H1 (cell line): ENCODE measurements at regions not wholly inside any gene's neighbourhood (a gene's known extent, or its start where the extent isn't known, plus 50 kb on each side); places are given as distances from the start of the nearest gene placed in this dataset.

Experiments
- CTCF ChIA-PET: fragments of 300-600 bp; sonication (Branson Sonifier 250); formaldehyde crosslinking; loops from one replicate; lab custom pipeline; 2021; ENCODE audit not compliant: partially characterized antibody; lab: Charles Lee
- POLR2A ChIA-PET: fragments of 300-600 bp; sonication (Branson Sonifier 250); formaldehyde crosslinking; loops from one replicate; lab custom pipeline; 2021; ENCODE audit warnings: inconsistent platforms; ENCODE audit not compliant: partially characterized antibody; lab: Charles Lee
- DNase-seq, 2 experiments: peaks; one replicate each; pipeline versions ENCODE4 v3.0.0 to v3.0.0-alpha.2; 2010 to 2022; ENCODE audit warnings: low spot score in 2 of 2, low read depth in 1 of 2, mixed read lengths in 1 of 2
- FAIRE-seq: peaks from 2 replicates; lab custom pipeline; 2011; peaks lifted over from hg19 to GRCh38; lab: Jason Lieb, UNC
- H2AFZ ChIP-seq: 2 replicates; pipeline ENCODE4 v1.8.1; 2012; ENCODE audit warnings: low read length, inconsistent platforms
- H2AK5ac ChIP-seq: 2 replicates; pipeline ENCODE4 v1.6.1; 2013; ENCODE audit warnings: low read depth, low read length
- H2BK120ac ChIP-seq: replicated peaks from 2 replicates; pipeline ENCODE3; 2013; ENCODE audit warnings: low read depth, low read length, inconsistent platforms
- H2BK12ac ChIP-seq: 2 replicates; pipeline ENCODE4 v1.6.1; 2013; ENCODE audit warnings: low read depth, low read length
- H2BK15ac ChIP-seq: 2 replicates; pipeline ENCODE4 v1.6.1; 2013; ENCODE audit warnings: low read length
- H2BK20ac ChIP-seq: 2 replicates; pipeline ENCODE4 v1.6.1; 2013; ENCODE audit warnings: low read length
- H2BK5ac ChIP-seq: 2 replicates; pipeline ENCODE4 v1.6.1; 2013; ENCODE audit warnings: low read depth, low read length
- H3K14ac ChIP-seq: 2 replicates; pipeline ENCODE4 v1.6.1; 2013; ENCODE audit warnings: inconsistent platforms; ENCODE audit not compliant: insufficient read length
- H3K18ac ChIP-seq: 2 replicates; pipeline ENCODE4 v1.6.1; 2013; ENCODE audit warnings: low read length; ENCODE audit errors: extremely low read depth
- H3K23ac ChIP-seq: 2 replicates; pipeline ENCODE4 v1.6.1; 2013; ENCODE audit warnings: inconsistent platforms; ENCODE audit not compliant: insufficient read length
- H3K23me2 ChIP-seq: 2 replicates; pipeline ENCODE4 v1.6.1; 2013; ENCODE audit warnings: low read depth, low read length
- H3K27ac ChIP-seq: 2 replicates; pipeline ENCODE4 v1.6.1; 2011; ENCODE audit warnings: low read depth, low read length, inconsistent platforms
- H3K27me3 ChIP-seq, 4 experiments: replicated peaks in 1 of 4; 1 replicate in 1 of 4; 2 replicates in 3 of 4; pipeline versions ENCODE4 v1.6.1 to v1.8.1; 2011 to 2013; ENCODE audit warnings: low read length in 3 of 4, mild to moderate bottlenecking in 3 of 4, inconsistent platforms in 2 of 4, mixed read lengths in 2 of 4, moderate library complexity in 1 of 4; ENCODE audit not compliant: control insufficient read depth in 3 of 4, insufficient read depth in 3 of 4; ENCODE audit errors: extremely low read depth in 1 of 4
- H3K36me3 ChIP-seq, 4 experiments: 2 replicates each; pipeline versions ENCODE4 v1.6.1 to v1.8.1; 2011 to 2013; ENCODE audit warnings: mild to moderate bottlenecking in 4 of 4, low read length in 3 of 4, moderate library complexity in 2 of 4, control low read depth in 1 of 4, inconsistent platforms in 1 of 4; ENCODE audit not compliant: insufficient read depth in 4 of 4, control insufficient read depth in 2 of 4
- H3K4ac ChIP-seq: replicated peaks from 2 replicates; pipeline ENCODE3; 2013; ENCODE audit warnings: low read length, low read depth, mixed read lengths, inconsistent platforms; ENCODE audit not compliant: insufficient read length
- H3K4me1 ChIP-seq, 4 experiments: replicated peaks in 1 of 4; 1 replicate in 1 of 4; 2 replicates in 3 of 4; pipeline versions ENCODE4 v1.6.1 to v1.8.1; 2011 to 2013; ENCODE audit warnings: low read length in 3 of 4, inconsistent platforms in 2 of 4, mixed read lengths in 1 of 4; ENCODE audit not compliant: insufficient read depth in 4 of 4, control insufficient read depth in 3 of 4
- H3K4me2 ChIP-seq, 2 experiments: 2 replicates each; pipeline versions ENCODE4 v1.6.1 to v1.8.1; 2011 to 2013; ENCODE audit warnings: low read depth in 2 of 2, low read length in 2 of 2, control low read depth in 1 of 2, inconsistent platforms in 1 of 2, mild to moderate bottlenecking in 1 of 2; ENCODE audit not compliant: insufficient read depth in 1 of 2
- H3K4me3 ChIP-seq, 4 experiments: fragments of 200-600, 300-600 bp in 1 of 4; sonication (generic), shearing (Covaris generic), sonication (Bioruptor Twin) in 1 of 4; 2 replicates each; pipeline versions ENCODE4 v1.5.1 to v1.8.1; 2011 to 2016; ENCODE audit warnings: low read length in 4 of 4, low read depth in 3 of 4, control low read depth in 2 of 4, inconsistent platforms in 2 of 4, mild to moderate bottlenecking in 2 of 4, mixed read lengths in 1 of 4, moderate library complexity in 1 of 4; ENCODE audit not compliant: insufficient read depth in 2 of 4; ENCODE audit errors: extremely low read depth in 1 of 4
- H3K56ac ChIP-seq: replicated peaks from 2 replicates; pipeline ENCODE3; 2013; ENCODE audit warnings: low read depth, mild to moderate bottlenecking, mixed read lengths, low read length, inconsistent platforms; ENCODE audit not compliant: insufficient read length
- H3K79me1 ChIP-seq: 2 replicates; pipeline ENCODE4 v1.6.1; 2013; ENCODE audit warnings: low read depth, low read length, control low read depth
- H3K79me2 ChIP-seq, 2 experiments: 2 replicates each; pipeline versions ENCODE4 v1.6.1 to v1.8.1; 2012 to 2013; ENCODE audit warnings: low read length in 2 of 2, mild to moderate bottlenecking in 2 of 2, inconsistent platforms in 1 of 2; ENCODE audit not compliant: insufficient read depth in 2 of 2, control insufficient read depth in 1 of 2
- H3K9ac ChIP-seq, 4 experiments: replicated peaks in 1 of 4; 1 replicate in 1 of 4; 2 replicates in 3 of 4; pipeline versions ENCODE4 v1.6.1 to v1.8.1; 2011 to 2013; ENCODE audit warnings: low read depth in 3 of 4, low read length in 3 of 4, control low read depth in 2 of 4, mild to moderate bottlenecking in 2 of 4, moderate library complexity in 2 of 4, inconsistent platforms in 1 of 4; ENCODE audit errors: extremely low read depth in 1 of 4
- H3K9me3 ChIP-seq, 2 experiments: 2 replicates each; pipeline versions ENCODE4 v1.6.1 to v1.8.1; 2012 to 2013; ENCODE audit warnings: mild to moderate bottlenecking in 2 of 2, moderate library complexity in 2 of 2, control low read depth in 1 of 2, inconsistent platforms in 1 of 2, low read depth in 1 of 2, low read length in 1 of 2, mixed read lengths in 1 of 2; ENCODE audit not compliant: insufficient read depth in 2 of 2
- H4K20me1 ChIP-seq, 2 experiments: replicated peaks in 1 of 2; 2 replicates each; pipeline versions ENCODE3 to v1.8.1; 2011 to 2013; ENCODE audit warnings: inconsistent platforms in 2 of 2, low read length in 2 of 2, mild to moderate bottlenecking in 1 of 2; ENCODE audit not compliant: insufficient read depth in 2 of 2, control insufficient read depth in 1 of 2
- H4K5ac ChIP-seq: 2 replicates; pipeline ENCODE4 v1.6.1; 2013; ENCODE audit warnings: low read length, low read depth, mixed read lengths, inconsistent platforms; ENCODE audit not compliant: insufficient read length
- H4K8ac ChIP-seq: 2 replicates; pipeline ENCODE4 v1.8.0; 2013; ENCODE audit warnings: mild to moderate bottlenecking, moderate library complexity, low read length, inconsistent platforms; ENCODE audit not compliant: insufficient read depth; ENCODE audit errors: extremely low read depth
- H4K91ac ChIP-seq: replicated peaks from 2 replicates; pipeline ENCODE3; 2013; ENCODE audit warnings: low read length, mixed read lengths, inconsistent platforms; ENCODE audit not compliant: insufficient read length
- CHD1 ChIP-seq: IDR thresholded peaks from 2 replicates; pipeline ENCODE4 v1.6.1; 2012; ENCODE audit warnings: low read depth, low read length, improper control_type of control experiment
- FOSL1 ChIP-seq: IDR thresholded peaks from 2 replicates; pipeline ENCODE4 v1.6.1; 2011; ENCODE audit warnings: mild to moderate bottlenecking, low read depth, low read length, moderate library complexity; ENCODE audit not compliant: insufficient read depth
- SAP30 ChIP-seq: fragments of 300-600 bp; sonication (generic); IDR thresholded peaks from 2 replicates; pipeline ENCODE4 v1.7.1; 2012; ENCODE audit warnings: low read length, moderate library complexity, mild to moderate bottlenecking, inconsistent platforms; ENCODE audit not compliant: insufficient read depth, insufficient replicate concordance
- SP2 ChIP-seq: IDR thresholded peaks from 2 replicates; pipeline ENCODE4 v1.6.1; 2012; ENCODE audit warnings: mild to moderate bottlenecking, low read length, inconsistent platforms
- SP4 ChIP-seq: IDR thresholded peaks from 2 replicates; pipeline ENCODE4 v1.6.1; 2012; ENCODE audit warnings: low read length, inconsistent platforms
- WGBS, 2 experiments: shearing (Covaris generic) in 1 of 2; methylation state at CpG; one replicate each; pipeline versions ENCODE4 v1.1.6 to v1.1.7; 2013 to 2015; ENCODE audit warnings: low lambda C conversion rate in 2 of 2, mixed read lengths in 2 of 2, inconsistent platforms in 1 of 2, low coverage in 1 of 2, missing lambda C conversion rate in 1 of 2; ENCODE audit not compliant: insufficient replicate concordance in 2 of 2, insufficient coverage in 1 of 2, insufficient read length in 1 of 2; ENCODE audit errors: extremely low coverage in 1 of 2, missing lambda C conversion rate in 1 of 2; 5-methylcytosine and 5-hydroxymethylcytosine counted together
- TF ChIP-seq, protein P1 (sequence below): IDR thresholded peaks from 2 replicates; pipeline ENCODE4 v1.6.1; 2012; ENCODE audit warnings: inconsistent platforms

DNA sequence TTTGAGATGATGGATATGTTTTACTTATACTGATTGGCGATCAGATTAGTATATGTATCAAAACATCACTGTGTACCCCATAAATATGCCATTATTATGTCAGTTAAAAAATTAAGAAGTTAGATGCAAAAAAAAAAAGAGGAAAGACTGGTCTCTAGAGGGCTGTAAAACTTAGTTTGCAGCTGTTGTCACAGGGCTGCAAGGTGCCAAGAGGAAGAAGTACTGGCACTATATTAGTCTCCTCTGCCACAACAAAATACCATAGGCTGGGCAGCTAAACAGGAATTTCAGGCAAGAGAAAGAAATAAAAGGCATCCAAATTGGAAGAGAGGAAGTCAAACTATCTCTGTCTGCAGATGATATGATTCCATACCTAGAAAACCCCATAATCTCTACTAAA is 177.8 kb upstream of the PLPP4 start:
- ChIA-PET POLR2A (no interaction called here), CTCF (interaction anchor here (0.6 to 0.9 kb wide), 3 partner anchors 58 to 544 kb away, joined by 3 to 4 read pairs (median 3); no protein-coding TSS in a partner anchor)
- Histone ChIP-seq H2AFZ (no peak overlapping the region), H3K4me2 (no peak overlapping the region; a peak in 1 of 4 replicates), H3K79me2 (no peaks in the 10 kb centered on the region), H3K56ac (no peak overlapping the region), H4K20me1 (no peaks in the 10 kb centered on the region), H3K36me3 (no peaks in the 10 kb centered on the region), H2AK5ac (no peak overlapping the region), H3K23ac (no peak overlapping the region), H3K9me3 (peaks cover 0 to 4% of the 10 kb centered on the region in 2 experiments; a peak in 1 of 4 replicates), H3K14ac (no peak overlapping the region), H3K18ac (no peak overlapping the region), H3K27ac (no peak overlapping the region), H2BK20ac (no peak overlapping the region), H2BK120ac (no peak overlapping the region), H3K4me1 (peaks cover 2 to 12% (median 5%) of the 10 kb centered on the region in 4 experiments; a peak in 6 of 7 replicates), H3K27me3 (peaks cover 0 to 3% (median 0%) of the 10 kb centered on the region in 4 experiments; a peak in 1 of 7 replicates), H3K4ac (no peak overlapping the region), H2BK5ac (no peak overlapping the region), H3K79me1 (no peaks in the 10 kb centered on the region), H2BK12ac (no peak overlapping the region), H2BK15ac (no peak overlapping the region), H3K23me2 (no peaks in the 10 kb centered on the region), H4K91ac (no peak overlapping the region), H3K9ac (no peak overlapping the region), H4K5ac (no peak overlapping the region), H4K8ac (no peak overlapping the region), H3K4me3 (no peak overlapping the region)
- no peak for TF ChIP-seq SP4
- TF ChIP-seq, protein P1, sequence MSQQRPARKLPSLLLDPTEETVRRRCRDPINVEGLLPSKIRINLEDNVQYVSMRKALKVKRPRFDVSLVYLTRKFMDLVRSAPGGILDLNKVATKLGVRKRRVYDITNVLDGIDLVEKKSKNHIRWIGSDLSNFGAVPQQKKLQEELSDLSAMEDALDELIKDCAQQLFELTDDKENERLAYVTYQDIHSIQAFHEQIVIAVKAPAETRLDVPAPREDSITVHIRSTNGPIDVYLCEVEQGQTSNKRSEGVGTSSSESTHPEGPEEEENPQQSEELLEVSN: no peak
- TF ChIP-seq SAP30: no peak
- TF ChIP-seq CHD1: no peak
- no peak for TF ChIP-seq FOSL1
- no peak for TF ChIP-seq SP2
- no peak for FAIRE-seq
- WGBS, 2 experiments: 88% methylated on average over 1 of the region's 1 CpG; no CpG with 5 or more reads in 1 of the 2 experiments
- DNase-seq: no peak
